CD14-positive monocyte (primary cell): ENCODE measurements at regions not wholly inside any gene's neighbourhood (a gene's known extent, or its start where the extent isn't known, plus 50 kb on each side); places are given as distances from the start of the nearest gene placed in this dataset.

Experiments
- DNase-seq, 3 donors: peaks; one replicate each; pipeline ENCODE4 v3.0.0-alpha.2; 2011 to 2022
- H2AFZ ChIP-seq: 2 replicates; pipeline ENCODE4 v1.6.0; 2012; ENCODE audit warnings: mild to moderate bottlenecking, low read depth, low read length, inconsistent platforms; ENCODE audit not compliant: insufficient read depth, poor library complexity, severe bottlenecking
- H3K27ac ChIP-seq, 2 donors: 1 replicate in 1 of 2; 2 replicates in 1 of 2; pipeline ENCODE4 v1.5.1; 2012 to 2013; ENCODE audit warnings: low read length in 2 of 2, control low read depth in 1 of 2, inconsistent platforms in 1 of 2, low read depth in 1 of 2, mild to moderate bottlenecking in 1 of 2
- H3K27me3 ChIP-seq, 2 donors: one replicate each; pipeline versions ENCODE4 v1.6.0 to v1.6.1; 2011 to 2013; ENCODE audit warnings: low read length in 2 of 2; ENCODE audit not compliant: control insufficient read depth in 2 of 2, insufficient read depth in 2 of 2
- H3K36me3 ChIP-seq, 2 donors: replicated peaks in 1 of 2; 1 replicate in 1 of 2; 2 replicates in 1 of 2; pipeline versions ENCODE4 v1.5.1 to v1.6.1; 2012 to 2013; ENCODE audit warnings: low read length in 2 of 2, control low read depth in 1 of 2, inconsistent platforms in 1 of 2, mild to moderate bottlenecking in 1 of 2; ENCODE audit not compliant: insufficient read depth in 2 of 2, control insufficient read depth in 1 of 2
- H3K4me1 ChIP-seq, 2 donors: 1 replicate in 1 of 2; 2 replicates in 1 of 2; pipeline versions ENCODE4 v1.5.1 to v1.6.1; 2012 to 2013; ENCODE audit warnings: low read length in 2 of 2, control low read depth in 1 of 2, inconsistent platforms in 1 of 2, mild to moderate bottlenecking in 1 of 2, moderate library complexity in 1 of 2; ENCODE audit not compliant: insufficient read depth in 2 of 2, control insufficient read depth in 1 of 2
- H3K4me2 ChIP-seq: replicated peaks from 2 replicates; pipeline ENCODE3; 2012; ENCODE audit warnings: low read length, moderate library complexity, mild to moderate bottlenecking; ENCODE audit not compliant: poor library complexity, severe bottlenecking; ENCODE audit errors: extremely low read depth
- H3K4me3 ChIP-seq, 3 experiments: fragments of 200-600 bp in 1 of 3; sonication (generic) in 1 of 3; replicated peaks in 1 of 3; 1 replicate in 2 of 3; 2 replicates in 1 of 3; pipeline ENCODE4 v1.5.1; 2011 to 2013; ENCODE audit warnings: low read length in 3 of 3, mild to moderate bottlenecking in 3 of 3, control low read depth in 2 of 3, low read depth in 2 of 3, inconsistent platforms in 1 of 3, moderate library complexity in 1 of 3
- H3K79me2 ChIP-seq: 2 replicates; pipeline ENCODE4 v1.6.0; 2012; ENCODE audit warnings: mild to moderate bottlenecking, control low read depth, inconsistent platforms, low read length, moderate library complexity; ENCODE audit not compliant: insufficient read depth
- H3K9ac ChIP-seq: 2 replicates; pipeline ENCODE4 v1.6.0; 2017; ENCODE audit warnings: low read length, mild to moderate bottlenecking; ENCODE audit not compliant: insufficient read depth, poor library complexity, severe bottlenecking
- H3K9me3 ChIP-seq, 2 donors: replicated peaks in 1 of 2; 1 replicate in 1 of 2; 2 replicates in 1 of 2; pipeline versions ENCODE4 v1.5.1 to v1.6.1; 2012 to 2013; ENCODE audit warnings: low read length in 2 of 2, control low read depth in 1 of 2; ENCODE audit not compliant: control insufficient read depth in 1 of 2, insufficient read depth in 1 of 2
- H4K20me1 ChIP-seq: 2 replicates; pipeline ENCODE4 v1.6.0; 2012; ENCODE audit warnings: mild to moderate bottlenecking, low read length, control low read depth, moderate library complexity; ENCODE audit not compliant: insufficient read depth
- H3K27ac Mint-ChIP-seq, 7 donors: one replicate each; pipeline ENCODE4 v1.8.0; 2020; ENCODE audit warnings: mild to moderate bottlenecking in 7 of 7, mixed read lengths in 7 of 7, moderate library complexity in 6 of 7, inconsistent platforms in 2 of 7
- H3K27me3 Mint-ChIP-seq, 3 donors: one replicate each; pipeline ENCODE4 v1.8.0; 2021 to 2022; ENCODE audit warnings: low read depth in 3 of 3, mild to moderate bottlenecking in 3 of 3, mixed read lengths in 3 of 3, moderate library complexity in 3 of 3, inconsistent platforms in 1 of 3
- H3K36me3 Mint-ChIP-seq, 2 donors: one replicate each; pipeline ENCODE4 v1.8.0; 2020; ENCODE audit warnings: mixed read lengths in 2 of 2, inconsistent platforms in 1 of 2, mild to moderate bottlenecking in 1 of 2
- H3K4me1 Mint-ChIP-seq: one replicate; pipeline ENCODE4 v1.8.0; 2020; ENCODE audit warnings: mild to moderate bottlenecking, mixed read lengths
- H3K4me3 Mint-ChIP-seq, 2 donors: one replicate each; pipeline ENCODE4 v1.8.0; 2020; ENCODE audit warnings: mild to moderate bottlenecking in 2 of 2, mixed read lengths in 2 of 2, moderate library complexity in 1 of 2
- H3K9me3 Mint-ChIP-seq, 7 donors: one replicate each; pipeline ENCODE4 v1.8.0; 2020 to 2022; ENCODE audit warnings: mixed read lengths in 7 of 7, mild to moderate bottlenecking in 6 of 7, moderate library complexity in 6 of 7, inconsistent platforms in 2 of 7
- WGBS: methylation state at CpG from one replicate; pipeline ENCODE4 v1.1.5; 2013; ENCODE audit warnings: missing lambda C conversion rate; ENCODE audit not compliant: insufficient coverage; 5-methylcytosine and 5-hydroxymethylcytosine counted together
- intact Hi-C, 2 donors: fragments of 100-400 bp; cut with micrococcal nuclease; formaldehyde crosslinking; loops; one replicate each; pipeline versions ENCODE4 v1.15.0 to v1.15.1; 2023
- TF ChIP-seq, protein P1 (sequence below): fragments of 200-600 bp; IDR thresholded peaks from one replicate; pipeline ENCODE4 v1.8.0; 2022; ENCODE audit warnings: antibody characterized with exemption, mild to moderate bottlenecking

DNA sequence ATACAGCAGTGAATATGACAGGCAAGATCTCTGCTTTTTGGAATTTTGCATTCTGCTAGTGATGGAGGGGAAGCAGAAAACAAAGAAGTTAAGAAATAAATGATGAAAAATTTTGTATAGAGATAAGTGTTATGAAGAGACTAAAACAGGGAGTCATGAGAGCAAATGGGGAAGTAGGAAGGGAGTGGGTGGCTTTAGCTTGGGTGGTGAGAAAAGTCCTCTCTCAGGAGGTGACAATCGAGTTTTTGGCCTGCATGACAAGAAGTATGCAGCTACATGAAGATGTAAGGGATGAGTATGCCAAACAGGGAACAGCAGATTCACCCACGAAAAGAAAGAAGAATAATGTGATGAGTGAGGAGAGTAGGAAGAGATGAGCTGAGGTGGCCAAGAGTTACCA, 80.7 kb upstream of the MPPED2 start:
- H2AFZ ChIP-seq: no peak overlapping the region
- 80% methylated on average over 2 of the region's 2 CpGs for WGBS
- H3K4me3 ChIP-seq: no peak overlapping the region
- no peaks in the 10 kb centered on the region for H3K4me1 ChIP-seq
- H3K4me1 Mint-ChIP-seq: no peaks in the 10 kb centered on the region
- no peak overlapping the region for H3K4me3 Mint-ChIP-seq
- H3K27ac Mint-ChIP-seq: no peak overlapping the region
- no peaks in the 10 kb centered on the region for H4K20me1 ChIP-seq
- no peaks in the 10 kb centered on the region for H3K9me3 ChIP-seq
- H3K27me3 ChIP-seq: no peaks in the 10 kb centered on the region
- intact Hi-C loops: no loop called here
- H3K36me3 ChIP-seq: no peaks in the 10 kb centered on the region
- H3K9ac ChIP-seq: no peak overlapping the region
- TF ChIP-seq, protein P1, sequence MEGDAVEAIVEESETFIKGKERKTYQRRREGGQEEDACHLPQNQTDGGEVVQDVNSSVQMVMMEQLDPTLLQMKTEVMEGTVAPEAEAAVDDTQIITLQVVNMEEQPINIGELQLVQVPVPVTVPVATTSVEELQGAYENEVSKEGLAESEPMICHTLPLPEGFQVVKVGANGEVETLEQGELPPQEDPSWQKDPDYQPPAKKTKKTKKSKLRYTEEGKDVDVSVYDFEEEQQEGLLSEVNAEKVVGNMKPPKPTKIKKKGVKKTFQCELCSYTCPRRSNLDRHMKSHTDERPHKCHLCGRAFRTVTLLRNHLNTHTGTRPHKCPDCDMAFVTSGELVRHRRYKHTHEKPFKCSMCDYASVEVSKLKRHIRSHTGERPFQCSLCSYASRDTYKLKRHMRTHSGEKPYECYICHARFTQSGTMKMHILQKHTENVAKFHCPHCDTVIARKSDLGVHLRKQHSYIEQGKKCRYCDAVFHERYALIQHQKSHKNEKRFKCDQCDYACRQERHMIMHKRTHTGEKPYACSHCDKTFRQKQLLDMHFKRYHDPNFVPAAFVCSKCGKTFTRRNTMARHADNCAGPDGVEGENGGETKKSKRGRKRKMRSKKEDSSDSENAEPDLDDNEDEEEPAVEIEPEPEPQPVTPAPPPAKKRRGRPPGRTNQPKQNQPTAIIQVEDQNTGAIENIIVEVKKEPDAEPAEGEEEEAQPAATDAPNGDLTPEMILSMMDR: no peak
- H3K9me3 Mint-ChIP-seq: peaks cover 1 to 6% (median 3%) of the 10 kb centered on the region in 7 donors
- no peaks in the 10 kb centered on the region for H3K36me3 Mint-ChIP-seq
- no peaks in the 10 kb centered on the region for H3K27me3 Mint-ChIP-seq
- DNase-seq: no peak
- H3K27ac ChIP-seq: no peak overlapping the region
- no peak overlapping the region for H3K4me2 ChIP-seq
- no peaks in the 10 kb centered on the region for H3K79me2 ChIP-seq

DNA sequence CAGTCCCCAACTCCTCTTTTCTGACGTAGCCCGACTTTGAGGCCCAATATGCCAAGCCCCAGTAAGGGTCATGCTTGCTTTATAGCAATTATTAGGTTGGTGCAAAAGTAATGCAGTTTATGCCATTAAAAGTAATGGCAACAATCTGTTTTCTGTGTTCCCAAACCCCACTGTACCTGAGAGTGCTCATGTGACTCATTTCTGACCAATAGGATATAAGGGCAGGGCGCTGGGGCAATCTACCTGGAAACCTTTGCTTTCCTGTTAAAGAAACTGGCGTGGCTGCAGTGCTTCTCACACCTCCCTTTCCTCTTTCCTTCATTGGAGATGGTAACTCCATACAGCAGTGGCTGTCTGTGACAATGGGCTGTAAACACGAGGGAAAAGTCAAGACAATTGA, 78.9 kb upstream of the MPPED2 start:
- Histone ChIP-seq H3K9ac (no peak overlapping the region), H3K27ac (no peak overlapping the region), H3K79me2 (no peaks in the 10 kb centered on the region), H3K9me3 (no peaks in the 10 kb centered on the region), H4K20me1 (no peaks in the 10 kb centered on the region), H3K4me3 (no peak overlapping the region), H3K4me1 (no peaks in the 10 kb centered on the region), H3K27me3 (no peaks in the 10 kb centered on the region), H3K36me3 (no peaks in the 10 kb centered on the region), H3K4me2 (no peak overlapping the region), H2AFZ (no peak overlapping the region)
- H3K4me3 Mint-ChIP-seq: no peak overlapping the region
- peaks cover 1 to 6% (median 3%) of the 10 kb centered on the region in 7 donors for H3K9me3 Mint-ChIP-seq
- no peak for DNase-seq
- no peaks in the 10 kb centered on the region for H3K4me1 Mint-ChIP-seq
- H3K27ac Mint-ChIP-seq: no peak overlapping the region
- TF ChIP-seq, protein P1: no peak
- 100% methylated on average over 1 of the region's 5 CpGs for WGBS
- H3K27me3 Mint-ChIP-seq: peaks cover 0 to 2% (median 0%) of the 10 kb centered on the region in 3 donors
- H3K36me3 Mint-ChIP-seq: no peaks in the 10 kb centered on the region
- intact Hi-C loops: no loop called here
